ENCODE measurements at regions not wholly inside any gene's neighbourhood (a gene's known extent, or its start where the extent isn't known, plus 50 kb on each side); places are given as distances from the start of the nearest gene placed in this dataset.

DNA sequence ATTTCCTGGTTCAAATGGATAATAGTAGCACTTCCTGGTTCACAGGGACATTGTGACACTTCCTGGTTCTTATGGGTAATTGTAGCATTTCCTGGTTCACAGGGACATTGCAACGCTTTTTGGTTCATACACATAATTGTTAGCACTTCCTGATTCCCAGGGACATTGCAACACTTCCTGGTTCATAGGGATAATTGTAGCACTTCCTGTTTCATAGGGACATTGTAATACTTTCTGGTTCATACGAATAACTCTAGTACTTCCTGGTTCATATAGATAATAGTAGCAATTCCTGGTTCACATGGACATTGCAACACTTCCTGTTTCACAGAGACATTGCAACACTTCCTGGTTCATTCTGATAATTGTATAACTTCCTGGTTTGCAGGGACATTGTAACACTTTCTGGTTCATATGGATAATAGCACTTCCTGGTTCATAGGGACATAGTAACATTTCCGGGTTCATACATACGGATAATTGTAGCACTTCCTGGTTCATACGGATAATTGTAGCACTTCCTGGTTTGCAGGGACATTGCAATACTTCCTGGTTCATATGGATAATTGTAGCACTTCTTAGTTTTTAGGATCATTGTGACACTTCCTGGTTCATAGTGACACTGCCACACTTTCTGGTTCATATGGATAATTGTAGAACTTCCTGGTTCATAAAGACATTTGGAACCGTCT is 61.6 kb upstream of the CD99 start:
- TF ChIP-seq, protein P1, sequence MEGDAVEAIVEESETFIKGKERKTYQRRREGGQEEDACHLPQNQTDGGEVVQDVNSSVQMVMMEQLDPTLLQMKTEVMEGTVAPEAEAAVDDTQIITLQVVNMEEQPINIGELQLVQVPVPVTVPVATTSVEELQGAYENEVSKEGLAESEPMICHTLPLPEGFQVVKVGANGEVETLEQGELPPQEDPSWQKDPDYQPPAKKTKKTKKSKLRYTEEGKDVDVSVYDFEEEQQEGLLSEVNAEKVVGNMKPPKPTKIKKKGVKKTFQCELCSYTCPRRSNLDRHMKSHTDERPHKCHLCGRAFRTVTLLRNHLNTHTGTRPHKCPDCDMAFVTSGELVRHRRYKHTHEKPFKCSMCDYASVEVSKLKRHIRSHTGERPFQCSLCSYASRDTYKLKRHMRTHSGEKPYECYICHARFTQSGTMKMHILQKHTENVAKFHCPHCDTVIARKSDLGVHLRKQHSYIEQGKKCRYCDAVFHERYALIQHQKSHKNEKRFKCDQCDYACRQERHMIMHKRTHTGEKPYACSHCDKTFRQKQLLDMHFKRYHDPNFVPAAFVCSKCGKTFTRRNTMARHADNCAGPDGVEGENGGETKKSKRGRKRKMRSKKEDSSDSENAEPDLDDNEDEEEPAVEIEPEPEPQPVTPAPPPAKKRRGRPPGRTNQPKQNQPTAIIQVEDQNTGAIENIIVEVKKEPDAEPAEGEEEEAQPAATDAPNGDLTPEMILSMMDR (IDR thresholded peaks at IDR 0.05; ENCODE audit: low read depth, low read length, missing input control), result no peak
- TF ChIP-seq, protein P2, sequence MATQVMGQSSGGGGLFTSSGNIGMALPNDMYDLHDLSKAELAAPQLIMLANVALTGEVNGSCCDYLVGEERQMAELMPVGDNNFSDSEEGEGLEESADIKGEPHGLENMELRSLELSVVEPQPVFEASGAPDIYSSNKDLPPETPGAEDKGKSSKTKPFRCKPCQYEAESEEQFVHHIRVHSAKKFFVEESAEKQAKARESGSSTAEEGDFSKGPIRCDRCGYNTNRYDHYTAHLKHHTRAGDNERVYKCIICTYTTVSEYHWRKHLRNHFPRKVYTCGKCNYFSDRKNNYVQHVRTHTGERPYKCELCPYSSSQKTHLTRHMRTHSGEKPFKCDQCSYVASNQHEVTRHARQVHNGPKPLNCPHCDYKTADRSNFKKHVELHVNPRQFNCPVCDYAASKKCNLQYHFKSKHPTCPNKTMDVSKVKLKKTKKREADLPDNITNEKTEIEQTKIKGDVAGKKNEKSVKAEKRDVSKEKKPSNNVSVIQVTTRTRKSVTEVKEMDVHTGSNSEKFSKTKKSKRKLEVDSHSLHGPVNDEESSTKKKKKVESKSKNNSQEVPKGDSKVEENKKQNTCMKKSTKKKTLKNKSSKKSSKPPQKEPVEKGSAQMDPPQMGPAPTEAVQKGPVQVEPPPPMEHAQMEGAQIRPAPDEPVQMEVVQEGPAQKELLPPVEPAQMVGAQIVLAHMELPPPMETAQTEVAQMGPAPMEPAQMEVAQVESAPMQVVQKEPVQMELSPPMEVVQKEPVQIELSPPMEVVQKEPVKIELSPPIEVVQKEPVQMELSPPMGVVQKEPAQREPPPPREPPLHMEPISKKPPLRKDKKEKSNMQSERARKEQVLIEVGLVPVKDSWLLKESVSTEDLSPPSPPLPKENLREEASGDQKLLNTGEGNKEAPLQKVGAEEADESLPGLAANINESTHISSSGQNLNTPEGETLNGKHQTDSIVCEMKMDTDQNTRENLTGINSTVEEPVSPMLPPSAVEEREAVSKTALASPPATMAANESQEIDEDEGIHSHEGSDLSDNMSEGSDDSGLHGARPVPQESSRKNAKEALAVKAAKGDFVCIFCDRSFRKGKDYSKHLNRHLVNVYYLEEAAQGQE (IDR thresholded peaks at IDR 0.05), result no peak

Data from liver (tissue), 2 donors.